GM18505 (cell line): ENCODE measurements at regions not wholly inside any gene's neighbourhood (a gene's known extent, or its start where the extent isn't known, plus 50 kb on each side); places are given as distances from the start of the nearest gene placed in this dataset.

ENCODE experiments used
- ATAC-seq: cut with Tn5 transposase; IDR thresholded peaks from one replicate; pipeline ENCODE4 v1.9.1; 2021; ENCODE audit not compliant: unreplicated experiment
- POLR2A ChIP-seq: IDR thresholded peaks from 4 replicates; pipeline ENCODE4 v1.6.1; 2011; ENCODE audit warnings: borderline replicate concordance; ENCODE audit not compliant: insufficient read depth, insufficient read length; ENCODE audit errors: extremely low read depth

GRCh38 chr3:72295962-72296450 is 511.1 kb upstream of the PROK2 start:
- ATAC-seq: no peak
- TF ChIP-seq POLR2A: no peak

GRCh38 chr3:72295276-72295961 is 510.5 kb upstream of the PROK2 start:
- ATAC-seq: no peak
- no peak for TF ChIP-seq POLR2A

- no peak for TF ChIP-seq POLR2A
- no peak for ATAC-seq
Measured at GRCh38 chr3:72290859-72291638, 506.1 kb upstream of the PROK2 start.

- no peak for TF ChIP-seq POLR2A
- no peak for ATAC-seq
Measured at GRCh38 chr3:72289692-72290071, 504.7 kb upstream of the PROK2 start.

GRCh38 chr3:72288955-72289691 is 504.2 kb upstream of the PROK2 start:
- TF ChIP-seq POLR2A: no peak
- ATAC-seq: peak; percentile 52

- TF ChIP-seq POLR2A: no peak
Measured at GRCh38 chr3:72287956-72288355, 503.0 kb upstream of the PROK2 start.

GRCh38 chr3:72285502-72285901 is 500.6 kb upstream of the PROK2 start:
- ATAC-seq: no peak
- TF ChIP-seq POLR2A: no peak

More at GRCh38 chr3:72287956-72288355, 503.0 kb upstream of the PROK2 start:
- no peak for ATAC-seq

GRCh38 chr3:72284471-72284870 is 499.5 kb upstream of the PROK2 start:
- TF ChIP-seq POLR2A: no peak
- no peak for ATAC-seq

GRCh38 chr3:72282918-72283317 is 498.0 kb upstream of the PROK2 start:
- TF ChIP-seq POLR2A: no peak
- no peak for ATAC-seq

GRCh38 chr3:72281551-72281950 is 496.6 kb upstream of the PROK2 start:
- TF ChIP-seq POLR2A: no peak
- ATAC-seq: no peak

GRCh38 chr3:72280876-72281275 is 495.9 kb upstream of the PROK2 start:
- no peak for TF ChIP-seq POLR2A

GRCh38 chr3:72279631-72280041 is 494.7 kb upstream of the PROK2 start:
- ATAC-seq: no peak
- TF ChIP-seq POLR2A: no peak

More at GRCh38 chr3:72280876-72281275, 495.9 kb upstream of the PROK2 start:
- ATAC-seq: no peak

GRCh38 chr3:72279068-72279604 is 494.2 kb upstream of the PROK2 start:
- ATAC-seq: no peak
- TF ChIP-seq POLR2A: no peak

GRCh38 chr3:72278349-72279067 is 493.6 kb upstream of the PROK2 start:
- ATAC-seq: no peak
- no peak for TF ChIP-seq POLR2A
